IMR-90 (cell line): ENCODE measurements at regions not wholly inside any gene's neighbourhood (a gene's known extent, or its start where the extent isn't known, plus 50 kb on each side); places are given as distances from the start of the nearest gene placed in this dataset.

Source experiments
- ATAC-seq: fragments of 200-7000 bp; cut with Tn5 transposase; 2 replicates; pipeline ENCODE4 v1.9.1; 2020; ENCODE audit warnings: low read depth, mild to moderate bottlenecking, moderate library complexity
- BruUV-seq: library from RNA; stranded (reverse); fragments of 400-500 nt; replicated peaks from 2 replicates; lab custom pipeline; 2021; lab: Mats Ljungman, UMichigan
- CTCF ChIA-PET: fragments of 300-600 bp; formaldehyde crosslinking; extraction: SDS; loops from one replicate; lab custom pipeline; 2021; ENCODE audit warnings: antibody characterized with exemption; lab: Yijun Ruan, JAX
- POLR2A ChIA-PET: fragments of 300-600 bp; sonication (Branson Sonifier 250); formaldehyde crosslinking; loops from one replicate; lab custom pipeline; 2022; ENCODE audit warnings: antibody characterized with exemption; ENCODE audit not compliant: unreplicated experiment; lab: Charles Lee
- DNase-seq: peaks from one replicate; pipeline ENCODE4 v3.0.0; 2013
- H2AFZ ChIP-seq: replicated peaks from 2 replicates; pipeline ENCODE3; 2013; ENCODE audit warnings: low read length, mild to moderate bottlenecking; ENCODE audit not compliant: poor library complexity
- H2AK5ac ChIP-seq: 2 replicates; pipeline ENCODE4 v1.6.1; 2013; ENCODE audit warnings: low read depth, low read length, inconsistent platforms
- H2AK9ac ChIP-seq: replicated peaks from 2 replicates; pipeline ENCODE3; 2013; ENCODE audit warnings: mild to moderate bottlenecking, low read depth, low read length, moderate library complexity; ENCODE audit not compliant: poor library complexity
- H2BK120ac ChIP-seq: 2 replicates; pipeline ENCODE4 v1.6.1; 2013; ENCODE audit warnings: low read depth, low read length, inconsistent platforms
- H2BK15ac ChIP-seq: 3 replicates; pipeline ENCODE4 v1.6.1; 2013; ENCODE audit warnings: low read depth, low read length, inconsistent platforms
- H2BK20ac ChIP-seq: 2 replicates; pipeline ENCODE4 v1.6.1; 2013; ENCODE audit warnings: low read depth, mild to moderate bottlenecking, inconsistent platforms, low read length, moderate library complexity
- H2BK5ac ChIP-seq: 2 replicates; pipeline ENCODE4 v1.6.1; 2013; ENCODE audit warnings: mild to moderate bottlenecking, low read depth, low read length, inconsistent platforms; ENCODE audit not compliant: poor library complexity, severe bottlenecking
- H3K14ac ChIP-seq: replicated peaks from 2 replicates; pipeline ENCODE4 v1.6.1; 2013; ENCODE audit warnings: low read depth, low read length, inconsistent platforms
- H3K18ac ChIP-seq: 2 replicates; pipeline ENCODE4 v1.6.1; 2013; ENCODE audit warnings: low read depth, low read length, control low read depth
- H3K23ac ChIP-seq: 2 replicates; pipeline ENCODE4 v1.6.1; 2013; ENCODE audit warnings: low read depth, low read length, inconsistent platforms
- H3K27ac ChIP-seq: 2 replicates; pipeline ENCODE4 v1.5.1; 2013; ENCODE audit warnings: mild to moderate bottlenecking, control low read depth, low read length; ENCODE audit not compliant: insufficient read depth
- H3K27me3 ChIP-seq: 2 replicates; pipeline ENCODE4 v1.6.1; 2013; ENCODE audit warnings: low read length; ENCODE audit not compliant: control insufficient read depth, insufficient read depth
- H3K36me3 ChIP-seq: 2 replicates; pipeline ENCODE4 v1.6.1; 2013; ENCODE audit warnings: low read length, mixed read lengths; ENCODE audit not compliant: control insufficient read depth, insufficient read depth
- H3K4ac ChIP-seq: 2 replicates; pipeline ENCODE4 v1.6.1; 2013; ENCODE audit warnings: low read depth, low read length, inconsistent platforms
- H3K4me1 ChIP-seq: 2 replicates; pipeline ENCODE4 v1.6.1; 2013; ENCODE audit warnings: low read length, mixed read lengths; ENCODE audit not compliant: control insufficient read depth, insufficient read depth
- H3K4me2 ChIP-seq: 2 replicates; pipeline ENCODE4 v1.6.1; 2013; ENCODE audit warnings: low read depth, mild to moderate bottlenecking, control low read depth, low read length, moderate library complexity
- H3K4me3 ChIP-seq: 2 replicates; pipeline ENCODE4 v1.5.1; 2013; ENCODE audit warnings: low read depth, mild to moderate bottlenecking, control low read depth, low read length, moderate library complexity; ENCODE audit not compliant: insufficient read depth
- H3K56ac ChIP-seq: 2 replicates; pipeline ENCODE4 v1.6.1; 2013; ENCODE audit warnings: low read length, inconsistent platforms; ENCODE audit not compliant: insufficient read depth; ENCODE audit errors: extremely low read depth
- H3K79me1 ChIP-seq, 2 experiments: 2 replicates each; pipeline ENCODE4 v1.6.1; 2013; ENCODE audit warnings: low read length in 2 of 2, inconsistent platforms in 1 of 2, low read depth in 1 of 2
- H3K9ac ChIP-seq: 2 replicates; pipeline ENCODE4 v1.6.1; 2013; ENCODE audit warnings: low read depth, low read length, control low read depth
- H3K9me1 ChIP-seq: 2 replicates; pipeline ENCODE4 v1.6.1; 2013; ENCODE audit warnings: low read length, inconsistent platforms; ENCODE audit not compliant: insufficient read depth
- H3K9me3 ChIP-seq: 2 replicates; pipeline ENCODE4 v1.6.1; 2013; ENCODE audit warnings: low read length; ENCODE audit not compliant: control insufficient read depth, insufficient read depth
- H4K20me1 ChIP-seq: 2 replicates; pipeline ENCODE4 v1.6.1; 2013; ENCODE audit warnings: low read length, inconsistent platforms; ENCODE audit not compliant: insufficient read depth
- H4K5ac ChIP-seq: 2 replicates; pipeline ENCODE4 v1.6.1; 2013; ENCODE audit warnings: mild to moderate bottlenecking, low read depth, low read length, control low read depth
- H4K8ac ChIP-seq, 2 experiments: 2 replicates each; pipeline ENCODE4 v1.6.1; 2013; ENCODE audit warnings: low read depth in 2 of 2, low read length in 2 of 2, control low read depth in 1 of 2, inconsistent platforms in 1 of 2
- H4K91ac ChIP-seq: 2 replicates; pipeline ENCODE4 v1.6.1; 2013; ENCODE audit warnings: low read depth, low read length, inconsistent platforms; ENCODE audit not compliant: insufficient read depth
- MAZ ChIP-seq: IDR thresholded peaks from 2 replicates; pipeline ENCODE4 v1.6.1; 2012; ENCODE audit warnings: low read depth, mild to moderate bottlenecking, low read length, improper control_type of control experiment, moderate library complexity, borderline replicate concordance
- WGBS, 2 experiments: methylation state at CpG; one replicate each; pipeline versions ENCODE4 v1.1.5 to v1.1.7; 2013; ENCODE audit warnings: missing lambda C conversion rate in 2 of 2; ENCODE audit not compliant: insufficient read length in 1 of 2; ENCODE audit errors: extremely low coverage in 2 of 2; 5-methylcytosine and 5-hydroxymethylcytosine counted together
- dilution Hi-C: fragments of 300-500 bp; cut with HindIII; formaldehyde crosslinking; loops from one replicate; pipeline ENCODE4 v1.14.3; 2018; ENCODE audit warnings: low sequenced_read_pairs; ENCODE audit not compliant: unreplicated experiment
- in situ Hi-C: fragments of 300-500 bp; cut with MboI; formaldehyde crosslinking; loops from 3 replicates; pipeline ENCODE4 v1.14.3; 2019; ENCODE audit warnings: low sequenced_read_pairs, inconsistent platforms, mixed read lengths
- intact Hi-C: fragments of 100-400 bp; cut with micrococcal nuclease; formaldehyde crosslinking; loops from 2 replicates; pipeline ENCODE4 v1.10.0; 2022
- TF ChIP-seq, protein P1 (sequence below): fragments of 150-350 bp; IDR thresholded peaks from 2 replicates; pipeline ENCODE4 v1.6.1; 2016; ENCODE audit warnings: low read depth, mild to moderate bottlenecking, low read length, moderate library complexity, borderline replicate concordance

DNA sequence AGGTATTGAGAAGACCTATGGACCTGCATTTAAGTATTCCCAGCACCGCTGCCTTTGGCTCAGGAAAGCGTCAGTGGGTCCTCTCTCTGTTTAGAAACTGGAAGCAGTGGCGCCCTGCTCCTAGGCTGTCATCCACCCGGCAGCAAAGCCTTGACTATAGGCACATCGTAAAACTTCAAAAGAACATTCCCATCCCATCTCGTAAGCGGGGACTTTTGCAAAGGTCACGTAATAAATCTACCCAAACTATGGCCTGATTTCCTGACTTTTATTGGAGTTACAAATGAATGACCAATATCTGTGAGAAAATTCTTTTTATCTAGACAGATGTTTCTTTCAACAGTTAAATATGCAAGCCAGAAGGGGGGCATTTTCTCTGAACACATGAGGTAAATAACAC is 115.8 kb upstream of the TCERG1L start:
- no TSS peak for BruUV-seq
- Histone ChIP-seq H3K27me3 (no peaks in the 10 kb centered on the region), H3K27ac (no peak overlapping the region), H3K36me3 (no peaks in the 10 kb centered on the region), H2AK9ac (no peak overlapping the region), H2BK120ac (no peak overlapping the region), H3K4me3 (no peak overlapping the region), H3K56ac (no peak overlapping the region), H2BK5ac (no peak overlapping the region), H4K91ac (no peak overlapping the region), H4K20me1 (no peaks in the 10 kb centered on the region), H2AFZ (no peak overlapping the region), H3K9me1 (no peaks in the 10 kb centered on the region), H3K9me3 (peaks cover 62% of the 10 kb centered on the region), H2BK20ac (no peak overlapping the region), H3K9ac (no peak overlapping the region), H4K8ac (no peak overlapping the region), H4K5ac (no peak overlapping the region), H3K4me2 (no peak overlapping the region), H2AK5ac (no peak overlapping the region), H3K14ac (no peak overlapping the region), H3K4ac (no peak overlapping the region), H3K23ac (no peak overlapping the region), H3K4me1 (no peaks in the 10 kb centered on the region), H3K18ac (no peak overlapping the region), H2BK15ac (no peak overlapping the region), H3K79me1 (no peaks in the 10 kb centered on the region)
- CTCF ChIA-PET = no interaction called here
- dilution Hi-C loops = no loop called here
- WGBS, 2 experiments = 20% methylated on average over 1 of the region's 8 CpGs; no CpG with 5 or more reads in 1 of the 2 experiments
- ATAC-seq = no peak
- no peak for TF ChIP-seq MAZ
- TF ChIP-seq, protein P1, sequence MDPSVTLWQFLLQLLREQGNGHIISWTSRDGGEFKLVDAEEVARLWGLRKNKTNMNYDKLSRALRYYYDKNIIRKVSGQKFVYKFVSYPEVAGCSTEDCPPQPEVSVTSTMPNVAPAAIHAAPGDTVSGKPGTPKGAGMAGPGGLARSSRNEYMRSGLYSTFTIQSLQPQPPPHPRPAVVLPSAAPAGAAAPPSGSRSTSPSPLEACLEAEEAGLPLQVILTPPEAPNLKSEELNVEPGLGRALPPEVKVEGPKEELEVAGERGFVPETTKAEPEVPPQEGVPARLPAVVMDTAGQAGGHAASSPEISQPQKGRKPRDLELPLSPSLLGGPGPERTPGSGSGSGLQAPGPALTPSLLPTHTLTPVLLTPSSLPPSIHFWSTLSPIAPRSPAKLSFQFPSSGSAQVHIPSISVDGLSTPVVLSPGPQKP = no peak
- intact Hi-C loops = no loop called here
- no peak for DNase-seq
- POLR2A ChIA-PET = no interaction called here
- in situ Hi-C loops = no loop called here
